Activated T-cell treated with anti-CD3 and anti-CD28 coated beads, Interleukin-2, amount 50 U/mL, for 24 hours (primary cell): ENCODE measurements at regions not wholly inside any gene's neighbourhood (a gene's known extent, or its start where the extent isn't known, plus 50 kb on each side); places are given as distances from the start of the nearest gene placed in this dataset.

Experiments
- DNase-seq: peaks from one replicate; pipeline ENCODE4 v3.0.0-alpha.2; 2020
- H3K27ac Mint-ChIP-seq: 2 replicates; pipeline ENCODE4 v1.8.0; 2020; ENCODE audit warnings: mild to moderate bottlenecking, mixed read lengths
- H3K27me3 Mint-ChIP-seq: 2 replicates; pipeline ENCODE4 v1.8.0; 2020; ENCODE audit warnings: mixed read lengths
- H3K36me3 Mint-ChIP-seq: 2 replicates; pipeline ENCODE4 v1.8.0; 2020; ENCODE audit warnings: low read depth, mixed read lengths
- H3K4me1 Mint-ChIP-seq: 2 replicates; pipeline ENCODE4 v1.8.0; 2020; ENCODE audit warnings: low read depth, mixed read lengths
- H3K4me3 Mint-ChIP-seq: 2 replicates; pipeline ENCODE4 v1.8.0; 2020; ENCODE audit warnings: mild to moderate bottlenecking, moderate library complexity, mixed read lengths
- H3K9me3 Mint-ChIP-seq: 2 replicates; pipeline ENCODE4 v1.8.0; 2020; ENCODE audit warnings: mixed read lengths

DNA sequence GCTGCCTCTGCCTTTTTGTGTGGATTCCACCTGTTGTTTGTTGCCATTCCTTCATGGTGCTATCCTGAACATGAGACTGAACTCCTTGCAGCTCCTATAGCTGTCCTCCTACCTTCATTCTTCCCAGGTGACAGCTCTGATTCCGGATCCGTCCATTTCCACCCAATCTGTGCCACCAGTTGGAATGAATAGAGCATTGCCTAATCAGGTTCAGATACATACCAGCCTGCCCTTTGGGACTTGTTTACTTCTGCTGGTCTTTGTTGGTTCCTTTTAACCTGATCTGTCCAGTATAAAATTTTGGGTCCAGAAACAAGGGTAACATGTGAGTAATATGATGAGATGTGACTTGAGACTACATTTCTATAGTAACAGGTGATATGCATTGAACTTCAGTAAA, 136.3 kb upstream of the IGF1 start:
- Mint-ChIP-seq H3K4me3 (no peak overlapping the region), H3K27ac (no peak overlapping the region), H3K4me1 (no peaks in the 10 kb centered on the region), H3K27me3 (no peaks in the 10 kb centered on the region), H3K36me3 (no peaks in the 10 kb centered on the region), H3K9me3 (no peaks in the 10 kb centered on the region)
- DNase-seq, result no peak

DNA sequence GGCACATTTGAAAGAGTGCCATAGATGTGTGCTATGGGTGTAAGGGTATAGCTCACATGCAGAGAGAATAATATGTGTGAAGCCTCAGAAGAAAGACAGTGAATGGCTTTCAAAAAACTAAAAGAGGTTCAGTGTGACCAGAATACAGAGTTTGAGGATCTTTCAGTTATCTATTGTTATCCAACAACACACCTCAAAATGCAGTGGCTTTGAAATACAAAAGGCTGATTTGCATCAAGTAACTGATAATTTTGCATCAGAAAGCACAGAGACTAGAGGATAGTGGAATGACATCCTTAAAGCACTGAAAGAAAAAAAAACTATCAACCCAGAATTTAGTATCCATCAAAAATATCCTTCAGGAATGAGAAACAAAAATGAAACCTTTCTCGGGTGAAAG, 131.6 kb upstream of the IGF1 start:
- Mint-ChIP-seq H3K4me1 (no peaks in the 10 kb centered on the region), H3K4me3 (no peak overlapping the region), H3K27ac (no peak overlapping the region), H3K27me3 (no peaks in the 10 kb centered on the region), H3K9me3 (no peaks in the 10 kb centered on the region), H3K36me3 (no peaks in the 10 kb centered on the region)
- no peak for DNase-seq

DNA sequence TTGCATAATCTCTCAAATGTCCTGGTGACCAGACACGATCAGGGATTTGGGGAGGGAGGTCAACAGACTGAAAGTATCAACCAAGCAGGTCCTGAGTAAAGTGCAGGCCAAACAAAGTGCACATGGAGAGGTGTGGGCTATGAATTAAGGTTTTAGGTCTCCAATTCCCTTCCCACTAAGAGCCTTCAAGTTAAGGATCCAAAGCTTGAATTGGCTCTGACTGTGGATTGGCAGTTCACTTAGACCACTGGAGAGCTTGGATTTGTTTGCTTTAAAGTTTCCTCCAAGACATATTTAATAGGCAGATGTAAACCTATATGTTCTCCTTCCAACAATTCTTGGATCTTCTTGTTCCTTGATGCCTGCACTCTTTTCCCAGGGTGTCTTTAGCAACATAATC, 129.6 kb upstream of the IGF1 start:
- H3K27me3 Mint-ChIP-seq, result no peaks in the 10 kb centered on the region
- no peak overlapping the region for H3K27ac Mint-ChIP-seq
- no peak for DNase-seq
- no peaks in the 10 kb centered on the region for H3K9me3 Mint-ChIP-seq
- H3K4me3 Mint-ChIP-seq, result no peak overlapping the region
- no peaks in the 10 kb centered on the region for H3K36me3 Mint-ChIP-seq
- H3K4me1 Mint-ChIP-seq, result no peaks in the 10 kb centered on the region

DNA sequence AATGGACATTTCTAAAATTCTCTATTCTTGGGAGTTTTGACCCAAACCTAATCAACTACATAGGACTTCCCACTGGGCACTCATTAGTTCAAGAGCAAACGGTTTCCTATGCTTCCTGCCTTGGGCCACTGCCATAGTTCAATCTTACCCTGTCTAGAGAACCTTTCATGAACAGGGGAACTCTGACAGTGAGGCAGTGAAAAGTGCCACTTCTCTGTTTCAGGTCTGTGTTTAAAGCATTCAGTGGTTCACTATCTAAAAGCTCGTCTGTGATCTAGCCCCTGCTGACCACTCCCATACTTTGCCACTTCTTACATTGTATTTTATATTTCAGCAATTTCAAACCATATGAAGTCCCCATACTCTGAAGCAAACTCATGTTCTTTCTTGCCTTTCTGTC, 122.7 kb upstream of the IGF1 start:
- Mint-ChIP-seq H3K27me3 (no peaks in the 10 kb centered on the region), H3K36me3 (no peaks in the 10 kb centered on the region), H3K4me3 (no peak overlapping the region), H3K27ac (no peak overlapping the region), H3K9me3 (no peaks in the 10 kb centered on the region), H3K4me1 (no peaks in the 10 kb centered on the region)
- no peak for DNase-seq

DNA sequence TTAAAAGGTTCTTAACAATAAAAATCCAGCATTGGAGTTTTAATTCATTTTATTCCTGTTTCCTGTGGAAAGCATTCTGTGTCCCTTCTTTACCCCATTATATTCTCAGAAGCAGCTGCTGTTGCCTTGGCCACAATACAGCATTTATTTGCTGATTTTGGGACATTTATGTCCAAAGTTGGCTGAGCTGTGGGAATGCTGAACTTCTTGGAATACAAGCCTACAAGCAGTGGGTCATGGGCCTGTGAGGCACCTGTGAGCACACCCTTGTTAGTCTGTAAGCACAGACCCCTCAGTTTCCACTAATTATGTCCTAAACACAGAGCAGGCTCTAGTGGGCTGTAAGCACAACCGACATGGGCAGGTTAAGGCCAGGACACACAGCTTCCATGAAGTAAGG, 122.2 kb upstream of the IGF1 start:
- Mint-ChIP-seq H3K9me3 (no peaks in the 10 kb centered on the region), H3K27me3 (no peaks in the 10 kb centered on the region), H3K4me3 (no peak overlapping the region), H3K4me1 (no peaks in the 10 kb centered on the region), H3K36me3 (no peaks in the 10 kb centered on the region), H3K27ac (no peak overlapping the region)
- no peak for DNase-seq

DNA sequence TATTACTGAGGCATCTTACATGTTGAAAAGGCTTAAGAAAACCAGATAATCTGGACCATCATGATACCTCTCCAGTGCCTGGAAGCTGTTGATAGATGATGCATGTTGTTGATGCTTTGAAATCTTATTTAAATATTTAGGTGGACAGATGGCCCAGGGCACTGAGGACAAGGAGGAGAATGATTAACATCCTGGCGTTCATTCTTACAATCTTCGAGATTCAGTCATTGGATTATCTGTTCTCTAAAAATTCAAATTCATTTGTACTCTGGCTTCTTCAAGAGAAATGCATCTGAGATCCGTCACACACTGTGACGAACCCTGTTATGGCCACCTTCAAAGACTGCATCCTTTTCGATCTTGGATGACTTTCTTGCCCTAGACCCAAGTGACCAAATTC, 121.3 kb upstream of the IGF1 start:
- Mint-ChIP-seq H3K4me1 (no peaks in the 10 kb centered on the region), H3K36me3 (no peaks in the 10 kb centered on the region), H3K9me3 (no peaks in the 10 kb centered on the region), H3K27ac (no peak overlapping the region), H3K27me3 (no peaks in the 10 kb centered on the region), H3K4me3 (no peak overlapping the region)
- no peak for DNase-seq

DNA sequence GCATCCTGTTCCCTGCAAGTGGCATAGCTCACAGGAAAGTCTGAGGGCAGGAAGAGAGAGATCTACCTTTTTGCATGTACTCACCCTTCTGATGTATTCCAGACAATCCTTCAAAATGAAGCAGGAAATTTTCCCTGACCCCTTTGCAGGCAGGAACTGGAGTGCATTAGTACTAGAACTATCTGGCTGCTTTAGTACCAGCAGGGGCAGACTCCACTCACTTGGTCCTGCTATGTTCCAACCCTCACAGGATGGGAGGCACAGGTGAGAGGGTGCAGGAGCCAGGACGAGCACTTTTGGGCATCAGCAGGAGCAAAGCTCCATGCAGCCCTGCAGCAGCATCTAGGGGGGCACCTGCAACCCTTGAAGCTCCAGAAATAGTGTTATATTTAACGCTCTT, 116.3 kb upstream of the IGF1 start:
- Mint-ChIP-seq H3K4me1 (no peaks in the 10 kb centered on the region), H3K4me3 (no peak overlapping the region), H3K27me3 (no peaks in the 10 kb centered on the region), H3K36me3 (no peaks in the 10 kb centered on the region), H3K9me3 (no peaks in the 10 kb centered on the region), H3K27ac (no peak overlapping the region)
- no peak for DNase-seq

DNA sequence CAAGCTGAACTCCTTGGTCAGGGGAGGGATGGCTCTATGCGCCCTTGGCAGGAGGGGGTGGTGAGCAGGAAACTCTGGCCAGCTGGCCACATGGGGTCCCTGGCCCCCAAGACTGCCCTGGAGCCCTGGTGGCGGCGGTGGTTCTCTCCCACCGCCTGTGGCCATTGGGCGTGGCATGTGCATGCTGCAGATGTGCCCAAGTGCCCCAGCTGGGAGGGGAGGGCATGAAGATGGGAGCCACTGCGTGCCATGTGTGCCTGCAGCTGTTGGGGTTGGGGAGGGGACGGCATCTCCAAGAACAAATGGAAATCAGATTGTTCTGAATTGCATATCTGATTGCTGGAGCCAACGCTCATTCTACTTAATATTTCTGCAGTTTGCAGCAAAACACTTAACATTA, 115.7 kb upstream of the IGF1 start:
- Mint-ChIP-seq H3K4me3 (no peak overlapping the region), H3K4me1 (no peaks in the 10 kb centered on the region), H3K27ac (no peak overlapping the region), H3K9me3 (no peaks in the 10 kb centered on the region), H3K27me3 (no peaks in the 10 kb centered on the region), H3K36me3 (no peaks in the 10 kb centered on the region)
- no peak for DNase-seq

DNA sequence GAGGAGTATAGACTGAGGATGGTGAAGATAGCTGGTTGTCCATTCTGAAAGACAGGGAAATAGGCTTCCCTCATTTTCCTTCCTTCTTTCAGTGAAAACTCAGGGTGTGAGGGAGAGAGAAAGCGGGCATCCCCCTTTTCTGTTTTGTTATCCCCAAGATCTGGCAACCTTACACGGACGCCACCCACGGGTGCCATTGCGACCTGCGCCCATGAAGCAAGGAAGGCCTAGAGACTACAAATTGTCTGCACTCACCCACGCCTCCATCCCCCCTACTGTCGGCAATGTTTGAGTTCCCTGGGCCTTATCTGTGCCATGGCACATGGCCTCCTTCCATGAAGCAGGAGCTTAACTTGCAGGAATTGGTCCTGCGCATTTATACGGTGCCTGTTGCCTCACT, 115.0 kb upstream of the IGF1 start:
- H3K4me3 Mint-ChIP-seq, result no peak overlapping the region
- no peak for DNase-seq
- no peaks in the 10 kb centered on the region for H3K36me3 Mint-ChIP-seq
- no peak overlapping the region for H3K27ac Mint-ChIP-seq
- no peaks in the 10 kb centered on the region for H3K9me3 Mint-ChIP-seq
- no peaks in the 10 kb centered on the region for H3K4me1 Mint-ChIP-seq
- H3K27me3 Mint-ChIP-seq, result no peaks in the 10 kb centered on the region

DNA sequence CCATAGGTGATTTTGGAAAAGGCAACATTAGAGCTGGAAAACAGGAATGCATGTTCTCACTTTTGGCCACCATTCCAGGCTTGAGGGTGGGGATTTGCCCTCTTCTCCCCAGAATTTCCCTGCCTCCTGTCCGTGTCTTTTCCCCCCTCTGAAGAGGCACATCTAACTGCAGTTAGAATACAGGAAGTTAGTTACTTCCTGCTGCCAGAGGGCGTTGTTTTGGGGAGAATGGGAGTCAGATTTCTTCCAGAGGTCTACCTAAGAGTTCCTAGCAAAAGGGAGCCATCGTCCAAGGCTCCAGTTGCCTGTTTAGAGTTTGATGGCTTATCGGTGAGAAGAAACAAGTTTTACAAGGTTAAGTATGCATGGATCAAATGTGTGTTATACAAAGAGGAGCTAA, 112.8 kb upstream of the IGF1 start:
- Mint-ChIP-seq H3K4me3 (no peak overlapping the region), H3K9me3 (no peaks in the 10 kb centered on the region), H3K27ac (no peak overlapping the region), H3K4me1 (no peaks in the 10 kb centered on the region), H3K27me3 (no peaks in the 10 kb centered on the region), H3K36me3 (no peaks in the 10 kb centered on the region)
- no peak for DNase-seq

DNA sequence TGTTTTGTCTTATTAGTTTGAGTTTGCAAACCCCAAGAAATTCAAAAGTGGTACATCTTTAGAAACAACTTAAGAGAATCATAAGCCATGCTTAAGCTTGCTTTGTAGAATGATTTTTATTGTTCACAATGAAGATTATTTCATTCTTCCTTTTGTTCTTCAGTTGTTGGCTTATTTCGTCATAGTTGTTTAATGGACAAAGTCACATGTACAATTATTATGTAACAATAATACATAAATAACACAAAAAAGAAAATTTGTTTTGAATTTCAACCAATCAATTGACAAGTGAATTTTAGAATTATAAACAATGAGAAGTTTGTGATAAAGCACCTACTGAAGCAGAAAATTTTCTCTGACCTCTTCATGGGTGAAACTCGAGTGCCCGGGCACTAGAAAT, 111.8 kb upstream of the IGF1 start:
- no peaks in the 10 kb centered on the region for H3K9me3 Mint-ChIP-seq
- no peak overlapping the region for H3K27ac Mint-ChIP-seq
- no peaks in the 10 kb centered on the region for H3K36me3 Mint-ChIP-seq
- no peaks in the 10 kb centered on the region for H3K27me3 Mint-ChIP-seq
- no peak overlapping the region for H3K4me3 Mint-ChIP-seq
- DNase-seq, result no peak
- no peaks in the 10 kb centered on the region for H3K4me1 Mint-ChIP-seq

DNA sequence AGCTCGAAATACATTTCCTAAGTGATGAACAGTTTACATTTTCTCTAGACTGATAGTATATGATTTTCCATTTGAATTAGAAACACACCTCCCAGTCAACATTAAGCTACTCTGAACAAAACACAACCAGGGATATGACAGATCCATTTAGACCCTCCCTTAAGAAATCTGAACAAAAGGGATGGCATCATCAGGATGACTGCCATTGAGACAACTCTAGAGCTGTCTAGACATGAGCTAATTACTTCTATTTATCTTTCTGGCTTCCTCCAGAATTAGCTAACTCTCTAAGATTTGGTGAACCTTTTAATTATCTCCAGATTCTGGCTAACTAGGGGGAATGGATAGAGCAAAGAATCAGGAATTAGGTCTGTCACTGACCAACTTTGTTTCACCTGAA, 92.9 kb upstream of the IGF1 start:
- H3K9me3 Mint-ChIP-seq, result no peaks in the 10 kb centered on the region
- H3K27ac Mint-ChIP-seq, result no peak overlapping the region
- H3K4me3 Mint-ChIP-seq, result no peak overlapping the region
- no peak for DNase-seq
- peaks cover 4% of the 10 kb centered on the region for H3K27me3 Mint-ChIP-seq
- H3K36me3 Mint-ChIP-seq, result no peaks in the 10 kb centered on the region
- H3K4me1 Mint-ChIP-seq, result no peaks in the 10 kb centered on the region

DNA sequence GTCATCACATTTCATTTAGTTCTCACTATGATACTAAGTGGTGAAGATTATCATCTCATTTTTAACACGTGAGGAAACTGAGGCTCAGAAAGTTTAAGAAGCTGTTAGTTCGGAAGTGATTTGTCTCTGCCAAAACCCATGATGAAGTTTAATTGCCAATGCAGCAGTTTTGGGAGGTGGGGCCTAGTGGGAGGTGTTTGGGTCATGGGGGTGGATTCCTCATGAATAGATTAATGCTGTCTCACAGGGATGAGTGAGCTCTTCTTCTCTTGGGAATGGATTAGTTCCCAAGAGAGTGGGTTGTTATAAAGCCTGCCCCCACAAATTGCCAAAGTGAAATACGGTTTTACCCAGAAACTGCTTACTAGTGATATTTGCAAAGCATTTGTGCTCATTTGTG, 91.5 kb upstream of the IGF1 start:
- no peak for DNase-seq
- Mint-ChIP-seq H3K27ac (no peak overlapping the region), H3K9me3 (no peaks in the 10 kb centered on the region), H3K4me1 (no peaks in the 10 kb centered on the region), H3K27me3 (peaks cover 4% of the 10 kb centered on the region), H3K4me3 (no peak overlapping the region), H3K36me3 (no peaks in the 10 kb centered on the region)

DNA sequence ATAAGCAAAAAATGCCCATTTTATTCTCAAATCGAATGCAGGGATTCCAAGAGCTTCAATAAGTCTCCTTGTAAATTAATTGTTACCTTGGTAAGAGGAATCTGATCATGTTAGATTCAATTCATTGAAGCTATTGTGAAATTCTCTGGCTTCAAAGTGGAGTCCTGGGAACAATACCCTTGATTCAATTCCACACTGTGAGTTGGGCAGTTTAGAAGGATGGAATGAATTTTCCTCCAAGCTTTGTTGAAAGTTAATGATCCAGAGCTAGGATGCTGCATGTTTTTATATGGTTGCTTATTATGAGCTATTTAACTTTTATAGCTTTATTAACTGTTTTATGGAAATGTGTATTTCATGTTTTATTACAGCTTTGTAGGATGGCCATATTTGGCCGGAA, 89.9 kb upstream of the IGF1 start:
- Mint-ChIP-seq H3K27me3 (peaks cover 4% of the 10 kb centered on the region), H3K4me1 (no peaks in the 10 kb centered on the region), H3K27ac (no peak overlapping the region), H3K9me3 (no peaks in the 10 kb centered on the region), H3K36me3 (no peaks in the 10 kb centered on the region), H3K4me3 (no peak overlapping the region)
- no peak for DNase-seq

DNA sequence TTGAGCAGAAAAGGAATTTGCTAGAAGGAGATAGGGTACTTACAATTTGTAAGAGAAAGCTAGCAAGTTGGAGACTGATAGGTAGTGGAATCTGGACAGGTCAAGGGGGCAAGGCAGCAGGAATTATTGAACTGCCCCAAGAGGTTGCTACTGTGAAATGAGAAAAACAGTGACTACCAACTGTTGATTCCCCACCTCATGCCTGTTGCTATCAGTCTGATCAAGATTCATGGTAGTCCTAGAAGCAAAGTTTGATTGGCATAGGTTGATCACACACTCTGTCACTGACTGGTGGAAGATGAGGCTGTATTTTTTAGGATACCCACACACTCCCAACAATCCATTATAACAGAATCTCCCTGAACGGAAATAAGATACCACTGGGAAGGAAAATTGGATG, 89.4 kb upstream of the IGF1 start:
- H3K9me3 Mint-ChIP-seq, result no peaks in the 10 kb centered on the region
- H3K36me3 Mint-ChIP-seq, result no peaks in the 10 kb centered on the region
- no peaks in the 10 kb centered on the region for H3K4me1 Mint-ChIP-seq

DNA sequence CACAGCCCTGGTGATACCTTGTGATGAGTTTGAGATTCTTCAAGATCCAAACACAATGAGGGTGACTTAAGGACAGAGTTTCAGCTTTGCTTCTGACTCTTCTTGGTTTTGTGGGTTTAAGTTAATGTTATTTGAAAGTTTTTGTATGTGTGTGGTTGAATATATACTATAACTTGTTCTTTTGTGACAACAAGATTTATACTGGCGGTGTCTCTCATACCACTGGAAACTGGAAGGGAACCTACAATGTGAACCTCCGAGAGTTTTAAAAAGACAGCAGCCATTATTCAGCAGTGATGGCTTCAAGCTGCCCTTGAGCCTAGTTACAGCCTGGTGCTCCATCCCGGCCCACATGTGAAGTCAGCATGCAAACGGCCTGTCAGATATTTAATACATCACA, 87.9 kb upstream of the IGF1 start:
- no peaks in the 10 kb centered on the region for H3K9me3 Mint-ChIP-seq
- H3K27ac Mint-ChIP-seq, result no peak overlapping the region
- no peaks in the 10 kb centered on the region for H3K27me3 Mint-ChIP-seq
- H3K4me1 Mint-ChIP-seq, result no peaks in the 10 kb centered on the region
- no peak overlapping the region for H3K4me3 Mint-ChIP-seq
- DNase-seq, result no peak
- H3K36me3 Mint-ChIP-seq, result no peaks in the 10 kb centered on the region

More for the DNA sequence above, 89.4 kb upstream of the IGF1 start:
- no peak for DNase-seq
- H3K27ac Mint-ChIP-seq, result no peak overlapping the region
- H3K4me3 Mint-ChIP-seq, result no peak overlapping the region
- H3K27me3 Mint-ChIP-seq, result peaks cover 4% of the 10 kb centered on the region
